Small intestine (tissue), 7 donors: ENCODE measurements at regions not wholly inside any gene's neighbourhood (a gene's known extent, or its start where the extent isn't known, plus 50 kb on each side); places are given as distances from the start of the nearest gene placed in this dataset.
A peak's percentile ranks its signal among the peaks of the same experiment; 100 is the strongest.

ENCODE experiments used
- DNase-seq, 2 donors: peaks; one replicate each; pipeline versions ENCODE4 v3.0.0 to v3.0.0-alpha.2; 2013
- FAIRE-seq: peaks from 2 replicates; lab custom pipeline; 2012; peaks lifted over from hg19 to GRCh38; lab: Jason Lieb, UNC
- H3K27ac ChIP-seq, 3 donors: one replicate each; pipeline ENCODE4 v1.5.1; 2013; ENCODE audit warnings: low read length in 2 of 3, mild to moderate bottlenecking in 2 of 3, control low read depth in 1 of 3, inconsistent platforms in 1 of 3, low read depth in 1 of 3, moderate library complexity in 1 of 3
- H3K27me3 ChIP-seq, 3 donors: one replicate each; pipeline ENCODE4 v1.6.1; 2013; ENCODE audit warnings: low read length in 3 of 3, inconsistent platforms in 1 of 3; ENCODE audit not compliant: control insufficient read depth in 3 of 3, insufficient read depth in 3 of 3
- H3K36me3 ChIP-seq, 3 donors: one replicate each; pipeline ENCODE4 v1.6.1; 2013; ENCODE audit warnings: low read length in 3 of 3, inconsistent platforms in 1 of 3, low read depth in 1 of 3, mild to moderate bottlenecking in 1 of 3, moderate library complexity in 1 of 3; ENCODE audit not compliant: control insufficient read depth in 3 of 3, insufficient read depth in 2 of 3
- H3K4me1 ChIP-seq, 3 donors: one replicate each; pipeline ENCODE4 v1.6.1; 2013; ENCODE audit warnings: low read length in 2 of 3, inconsistent platforms in 1 of 3, low read depth in 1 of 3, mild to moderate bottlenecking in 1 of 3, moderate library complexity in 1 of 3; ENCODE audit not compliant: control insufficient read depth in 3 of 3, insufficient read depth in 2 of 3
- H3K4me3 ChIP-seq, 3 donors: one replicate each; pipeline ENCODE4 v1.5.1; 2013; ENCODE audit warnings: low read length in 3 of 3, control low read depth in 1 of 3, inconsistent platforms in 1 of 3, low read depth in 1 of 3, mild to moderate bottlenecking in 1 of 3, moderate library complexity in 1 of 3
- H3K9me3 ChIP-seq, 2 donors: one replicate each; pipeline ENCODE4 v1.6.1; 2013; ENCODE audit warnings: low read depth in 1 of 2, low read length in 1 of 2; ENCODE audit not compliant: control insufficient read depth in 2 of 2, insufficient read depth in 1 of 2
- WGBS, 3 donors: extraction: QIAGEN DNeasy Blood & Tissue Kit; methylation state at CpG; one replicate each; pipeline ENCODE4 v1.1.7; 2013; 5-methylcytosine and 5-hydroxymethylcytosine counted together
- donor health status: healthy with polysubstance abuse.
- donor health status: control.
- donor health status: control.
- donor health status: Bipolar disorder and iron deficiency.
- donor health status: healthy.

DNA sequence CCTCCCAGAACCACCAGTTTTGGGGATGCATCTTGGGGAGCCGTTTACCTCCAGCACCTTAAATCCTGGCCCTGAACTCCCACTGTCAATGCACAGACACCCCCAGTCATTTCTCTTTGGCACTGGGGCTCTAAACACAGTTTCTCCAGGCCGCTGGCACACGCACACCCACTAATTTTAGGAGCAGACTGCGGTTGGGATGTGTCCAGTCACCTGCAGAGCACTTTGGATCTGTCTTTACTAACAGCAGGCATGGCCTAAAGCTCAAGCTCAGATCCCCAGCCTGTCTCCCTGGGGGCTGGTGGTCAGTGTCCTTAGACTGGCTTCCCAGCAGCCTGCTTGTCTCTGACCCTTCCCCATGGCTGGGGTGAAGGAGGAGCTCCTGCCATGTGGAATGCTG lies 49.9 kb downstream of the SYNE3 start:
- Histone ChIP-seq H3K27me3 (no peaks in the 10 kb centered on the region), H3K9me3 (no peaks in the 10 kb centered on the region), H3K27ac (no peak overlapping the region), H3K36me3 (no peaks in the 10 kb centered on the region), H3K4me1 (peaks cover 6 to 28% (median 9%) of the 10 kb centered on the region in 3 donors), H3K4me3 (no peak overlapping the region)
- DNase-seq (no peak), FAIRE-seq (no peak)
- 45 to 72% (median 56%) methylated on average over 3 to 4 of the region's 4 CpGs for WGBS, 3 donors

- H3K36me3 ChIP-seq: no peaks in the 10 kb centered on the region
- no peak overlapping the region for H3K4me3 ChIP-seq
- DNase-seq (no peak), FAIRE-seq (no peak)
- no peak overlapping the region for H3K27ac ChIP-seq
- no peaks in the 10 kb centered on the region for H3K9me3 ChIP-seq
- peaks cover 0 to 4% (median 0%) of the 10 kb centered on the region in 3 donors for H3K27me3 ChIP-seq
- 80 to 91% (median 83%) methylated on average over 15 of the region's 15 CpGs for WGBS, 3 donors
- peaks cover 4 to 30% (median 9%) of the 10 kb centered on the region in 3 donors for H3K4me1 ChIP-seq
Measured at GRCh38 chr14:95465936-95466335, 50.5 kb downstream of the SYNE3 start.

- FAIRE-seq (no peak), DNase-seq (no peak)
- Histone ChIP-seq H3K36me3 (no peaks in the 10 kb centered on the region), H3K9me3 (no peaks in the 10 kb centered on the region), H3K4me1 (peaks cover 4 to 30% (median 9%) of the 10 kb centered on the region in 3 donors), H3K27me3 (peaks cover 0 to 9% (median 0%) of the 10 kb centered on the region in 3 donors), H3K27ac (no peak overlapping the region), H3K4me3 (no peak overlapping the region)
- 80 to 93% (median 83%) methylated on average over 2 to 3 of the region's 3 CpGs for WGBS, 3 donors
Measured at GRCh38 chr14:95465358-95465757, 51.1 kb downstream of the SYNE3 start.

GRCh38 chr14:95464514-95464913 lies 51.9 kb downstream of the SYNE3 start:
- 65 to 69% (median 68%) methylated on average over 4 of the region's 4 CpGs for WGBS, 3 donors
- Histone ChIP-seq H3K4me3 (no peak overlapping the region), H3K27me3 (peaks cover 0 to 10% (median 0%) of the 10 kb centered on the region in 3 donors), H3K36me3 (no peaks in the 10 kb centered on the region), H3K9me3 (no peaks in the 10 kb centered on the region), H3K27ac (no peak overlapping the region), H3K4me1 (peaks cover 4 to 30% (median 9%) of the 10 kb centered on the region in 3 donors)
- FAIRE-seq (no peak), DNase-seq (no peak)

- whole genome bisulfite sequencing, 3 donors: 49 to 73% (median 55%) methylated on average over 6 of the region's 6 CpGs
- H3K36me3 ChIP-seq: no peaks in the 10 kb centered on the region
- no peaks in the 10 kb centered on the region for H3K9me3 ChIP-seq
- no peak overlapping the region for H3K4me3 ChIP-seq
- DNase-seq (no peak), FAIRE-seq (no peak)
- H3K27me3 ChIP-seq: peaks cover 0 to 10% (median 0%) of the 10 kb centered on the region in 3 donors
- peaks cover 4 to 28% (median 9%) of the 10 kb centered on the region in 3 donors for H3K4me1 ChIP-seq
- H3K27ac ChIP-seq: peak overlapping the region in 1 of 3 donors; percentile 77
Measured at GRCh38 chr14:95464103-95464502, 52.3 kb downstream of the SYNE3 start.

DNA sequence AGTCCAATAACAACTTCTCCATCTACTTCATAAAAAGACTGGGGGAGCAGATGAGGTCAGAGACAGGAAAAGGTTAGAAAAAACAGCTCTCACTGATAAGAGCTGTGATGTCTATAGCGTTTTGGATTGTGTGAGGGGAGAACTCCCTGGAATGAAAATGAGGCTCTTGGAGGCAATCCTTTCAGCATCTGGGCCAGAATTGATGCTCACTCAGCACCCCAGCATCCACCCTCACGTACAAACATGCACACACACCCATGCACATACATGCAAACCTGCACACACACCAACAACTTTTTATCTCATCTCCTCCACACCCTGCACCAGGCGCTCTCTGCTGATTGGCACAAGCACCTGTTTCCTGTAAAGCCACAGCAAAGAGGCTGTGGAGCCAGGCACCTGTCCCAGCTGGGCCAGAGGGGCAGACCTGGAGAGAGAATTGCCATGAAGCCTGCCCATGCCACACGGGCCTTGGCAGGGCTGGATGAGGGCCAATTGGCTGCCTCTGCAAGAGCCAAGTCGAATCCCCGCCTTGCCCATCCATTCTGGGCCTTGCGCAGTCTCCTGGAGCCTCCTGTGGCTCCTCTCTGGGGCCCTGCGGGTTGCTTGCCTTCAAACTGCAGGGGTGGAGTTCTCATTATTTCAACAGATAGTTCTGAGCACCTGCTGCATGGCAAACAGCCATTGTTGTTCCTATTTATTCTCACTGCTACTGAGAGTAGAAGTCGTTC lies 53.1 kb downstream of the SYNE3 start:
- Histone ChIP-seq H3K27ac (peak overlapping the region in 2 of 3 donors; percentile 61 to 77), H3K4me1 (peaks cover 4 to 23% (median 9%) of the 10 kb centered on the region in 3 donors), H3K4me3 (no peak overlapping the region), H3K36me3 (no peaks in the 10 kb centered on the region), H3K27me3 (peaks cover 0 to 10% (median 0%) of the 10 kb centered on the region in 3 donors), H3K9me3 (no peaks in the 10 kb centered on the region)
- 12 to 40% (median 28%) methylated on average over 9 of the region's 9 CpGs for WGBS, 3 donors
- FAIRE-seq: no peak
- peak; percentile 55 to 85 for DNase-seq

DNA sequence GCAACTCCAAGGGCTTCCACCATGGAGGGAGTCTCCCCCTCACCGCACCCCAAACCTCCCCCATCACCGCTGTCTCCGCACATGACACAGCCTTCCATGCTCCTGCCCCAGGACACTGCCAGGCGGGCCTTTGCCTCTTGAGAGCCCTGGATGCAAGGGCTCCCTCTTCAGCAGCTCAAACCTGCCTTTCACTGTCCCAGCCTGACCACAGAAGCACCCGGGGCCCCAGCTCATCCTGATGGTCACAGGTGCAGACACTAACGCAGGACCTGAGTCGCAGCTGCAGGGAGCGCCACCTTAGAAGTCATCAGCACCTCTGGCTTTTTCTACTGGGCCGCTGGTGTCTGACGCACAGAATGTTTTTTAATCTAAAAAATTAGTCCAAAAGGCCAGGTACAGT lies 54.0 kb downstream of the SYNE3 start:
- WGBS, 3 donors: 59 to 84% (median 66%) methylated on average over 10 of the region's 10 CpGs
- no peaks in the 10 kb centered on the region for H3K36me3 ChIP-seq
- FAIRE-seq (no peak), DNase-seq (no peak)
- H3K27me3 ChIP-seq: peaks cover 0 to 10% (median 0%) of the 10 kb centered on the region in 3 donors
- H3K4me1 ChIP-seq: peaks cover 0 to 15% (median 9%) of the 10 kb centered on the region in 3 donors
- peak overlapping the region in 1 of 3 donors; percentile 39 for H3K27ac ChIP-seq
- no peak overlapping the region for H3K4me3 ChIP-seq
- no peaks in the 10 kb centered on the region for H3K9me3 ChIP-seq

DNA sequence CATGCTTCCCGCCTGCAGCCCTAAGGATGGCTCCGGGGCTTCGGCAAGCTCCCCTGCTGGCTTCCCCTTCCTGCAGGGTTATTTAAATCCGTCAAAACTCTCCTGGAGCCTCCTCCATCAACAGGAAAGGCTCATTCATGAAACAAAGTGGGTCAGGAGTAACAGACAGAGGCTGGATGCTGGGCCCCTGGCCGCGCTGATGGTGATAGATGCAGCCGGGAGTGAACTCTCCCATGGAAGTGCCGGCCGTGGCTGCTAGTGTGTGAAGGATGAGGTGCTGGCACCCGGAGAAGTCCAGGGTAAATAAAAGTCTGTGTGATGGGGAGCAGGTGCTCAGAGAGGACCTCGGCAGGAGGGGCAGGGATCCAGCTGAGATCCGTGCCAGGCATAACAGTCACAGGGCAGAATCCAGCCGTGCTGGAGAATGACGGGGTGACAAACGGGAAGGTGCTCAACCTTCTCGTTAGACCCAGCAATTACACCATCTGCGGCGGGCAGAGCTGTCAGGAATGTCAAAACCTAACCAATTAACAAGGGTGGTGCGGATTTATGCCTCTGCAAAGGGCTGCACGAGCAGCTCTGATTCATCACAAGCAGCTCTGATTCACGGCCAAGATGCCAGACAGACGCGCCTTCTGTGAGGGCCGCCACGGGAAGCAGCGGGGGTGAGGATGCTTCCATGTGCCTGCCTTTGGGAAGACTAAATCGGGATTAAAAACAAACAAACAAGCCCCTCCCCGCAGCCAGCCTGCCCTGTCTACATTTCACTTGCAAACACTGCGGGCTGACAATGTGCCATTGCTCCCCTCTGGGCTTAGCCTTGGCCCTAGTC lies 55.6 kb downstream of the SYNE3 start:
- 16 to 40% (median 36%) methylated on average over 29 of the region's 29 CpGs for WGBS, 3 donors
- H3K27ac ChIP-seq: no peak overlapping the region
- DNase-seq (peak in 1 of 2 donors; percentile 58), FAIRE-seq (no peak)
- H3K36me3 ChIP-seq: no peaks in the 10 kb centered on the region
- peaks cover 0 to 12% (median 9%) of the 10 kb centered on the region in 3 donors for H3K4me1 ChIP-seq
- no peaks in the 10 kb centered on the region for H3K9me3 ChIP-seq
- H3K4me3 ChIP-seq: no peak overlapping the region
- peaks cover 0 to 10% (median 0%) of the 10 kb centered on the region in 3 donors for H3K27me3 ChIP-seq
